GM12891 (cell line): ENCODE measurements at regions not wholly inside any gene's neighbourhood (a gene's known extent, or its start where the extent isn't known, plus 50 kb on each side); places are given as distances from the start of the nearest gene placed in this dataset.

ENCODE experiments used
- POLR2A ChIP-seq: IDR thresholded peaks from 2 replicates; pipeline ENCODE4 v1.6.1; 2011; ENCODE audit warnings: low read depth, low read length, control low read depth
- POLR2AphosphoS5 ChIP-seq: IDR thresholded peaks from 2 replicates; pipeline ENCODE4 v1.6.1; 2011; ENCODE audit warnings: low read depth, low read length, control low read depth
- POU2F2 ChIP-seq: IDR thresholded peaks from 2 replicates; pipeline ENCODE4 v1.6.1; 2011; ENCODE audit warnings: low read depth, mild to moderate bottlenecking, control low read depth, low read length, moderate library complexity
- SPI1 ChIP-seq: IDR thresholded peaks from 2 replicates; pipeline ENCODE4 v1.6.1; 2011; ENCODE audit warnings: low read depth, low read length, control low read depth
- TAF1 ChIP-seq: IDR thresholded peaks from 2 replicates; pipeline ENCODE4 v1.6.1; 2011; ENCODE audit warnings: low read depth, low read length, control low read depth

GRCh38 chr5:9712911-9713310 lies 82.8 kb upstream of the TAS2R1 start:
- TF ChIP-seq POLR2A (no peak), POLR2AphosphoS5 (no peak), TAF1 (no peak), POU2F2 (no peak), SPI1 (no peak)
